GM19328 (cell line): ENCODE measurements at regions not wholly inside any gene's neighbourhood (a gene's known extent, or its start where the extent isn't known, plus 50 kb on each side); places are given as distances from the start of the nearest gene placed in this dataset.

ENCODE experiments used
- ATAC-seq: cut with Tn5 transposase; IDR thresholded peaks from one replicate; pipeline ENCODE4 v1.9.1; 2021; ENCODE audit warnings: mild to moderate bottlenecking, moderate library complexity; ENCODE audit not compliant: unreplicated experiment

GRCh38 chr6:56378507-56378906 is 131.1 kb upstream of the COL21A1 start:
- no peak for ATAC-seq

DNA sequence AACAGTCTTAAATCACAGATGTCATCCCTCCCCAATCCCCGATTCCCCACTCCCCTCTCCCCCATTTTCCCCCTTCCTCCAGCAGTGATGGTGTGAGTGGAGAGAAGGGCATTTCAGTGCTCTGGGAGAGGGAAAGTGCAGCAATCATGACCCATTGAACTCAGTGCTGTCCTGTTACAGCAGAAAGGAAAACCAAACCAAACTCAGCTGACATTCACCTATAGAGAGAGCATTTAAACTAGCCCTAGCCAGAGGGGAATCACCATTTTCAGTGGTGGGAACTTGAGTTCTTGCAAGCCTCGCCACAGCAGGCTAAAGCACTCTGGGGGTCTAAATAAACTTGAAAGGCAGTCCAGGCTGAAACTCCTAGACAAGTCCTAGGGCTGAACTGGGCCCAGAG is 129.9 kb upstream of the COL21A1 start:
- ATAC-seq = no peak

DNA sequence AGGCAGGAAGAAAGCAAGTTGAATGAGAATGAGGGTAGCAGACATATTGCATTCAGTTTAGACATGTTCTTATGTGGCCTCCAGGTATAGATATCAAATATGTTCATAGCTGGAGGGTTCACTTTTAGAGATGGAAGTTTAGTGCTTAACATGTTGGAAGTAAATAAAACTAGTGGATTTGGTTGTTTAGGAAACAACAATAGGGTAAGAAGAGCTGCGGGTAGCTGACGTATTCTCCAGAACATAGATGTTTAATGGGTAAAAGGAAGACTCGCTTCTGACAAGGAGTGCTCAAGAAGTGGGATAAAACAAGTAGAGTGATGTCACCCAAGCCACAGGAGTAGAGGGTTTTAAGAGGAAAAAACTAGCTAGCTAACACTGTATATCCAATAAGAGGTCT is 128.4 kb upstream of the COL21A1 start:
- no peak for ATAC-seq

- no peak for ATAC-seq
Measured at GRCh38 chr6:56374841-56375369, 127.5 kb upstream of the COL21A1 start.

DNA sequence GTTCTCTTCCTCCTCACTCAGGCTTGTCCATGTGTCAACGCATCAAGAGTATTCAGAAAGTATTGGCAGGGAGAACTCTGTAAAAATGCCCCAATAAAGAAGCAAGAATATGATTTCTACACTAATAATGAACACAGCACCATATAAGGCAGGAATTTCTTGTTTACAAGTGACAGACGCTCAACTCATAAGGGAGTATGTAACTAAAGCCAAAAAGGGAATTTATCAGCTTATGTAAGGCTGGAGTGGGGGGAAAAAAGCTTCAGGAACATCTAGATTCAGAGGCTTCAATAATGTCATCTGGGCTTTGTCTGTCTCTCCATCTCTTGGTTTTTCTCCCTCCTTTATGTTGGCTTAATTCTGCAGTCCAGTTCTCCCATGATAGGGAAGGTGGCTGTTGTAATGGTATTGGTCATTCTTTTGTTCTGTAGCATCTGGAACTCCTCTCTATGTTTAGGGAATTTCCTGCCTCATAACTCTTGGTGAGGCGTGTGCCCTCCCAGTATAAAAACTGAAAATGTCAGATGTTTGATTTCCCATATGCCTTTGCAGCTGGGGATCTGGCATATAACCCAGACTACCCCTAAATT is 125.1 kb upstream of the COL21A1 start:
- no peak for ATAC-seq

- ATAC-seq = peak; percentile 77
Measured at GRCh38 chr6:56370561-56371211, 123.3 kb upstream of the COL21A1 start.

GRCh38 chr6:56370127-56370540 is 122.8 kb upstream of the COL21A1 start:
- no peak for ATAC-seq

- ATAC-seq = no peak
Measured at GRCh38 chr6:56368491-56368890, 121.1 kb upstream of the COL21A1 start.

DNA sequence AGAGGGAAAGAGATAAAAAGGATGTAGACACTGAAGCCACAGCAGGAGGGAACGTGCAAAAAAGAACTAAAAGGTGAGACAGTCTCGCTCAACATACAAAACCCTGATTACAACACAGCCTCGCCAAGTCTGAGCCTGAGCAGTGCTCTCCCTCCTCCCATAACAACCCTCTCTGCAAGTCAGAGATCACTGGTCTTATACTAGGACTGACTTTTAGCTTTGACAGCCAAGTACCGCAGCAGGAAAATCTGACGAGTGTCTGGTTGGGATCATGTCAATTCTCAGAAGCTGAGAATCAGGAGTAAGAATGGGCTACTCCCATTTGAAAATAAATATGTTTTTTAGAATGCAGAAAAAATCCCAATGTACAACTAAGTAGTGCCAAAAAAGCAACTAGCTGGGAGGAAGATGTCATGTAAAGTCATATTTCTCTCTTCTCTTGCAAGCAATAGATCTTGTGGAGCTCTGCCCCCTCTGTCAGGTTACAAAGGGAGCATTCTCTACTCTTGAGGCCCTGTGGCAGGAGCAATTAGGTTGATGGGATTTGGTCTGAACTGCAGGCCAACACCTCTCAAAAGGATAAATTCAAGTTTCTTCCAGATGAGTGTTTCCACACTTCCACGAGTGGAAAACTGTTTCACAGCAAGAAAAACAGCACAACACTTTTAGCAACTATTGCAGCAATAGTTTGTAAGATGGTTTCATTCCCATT is 118.9 kb upstream of the COL21A1 start:
- ATAC-seq = no peak

- no peak for ATAC-seq
Measured at GRCh38 chr6:56364827-56365339, 117.5 kb upstream of the COL21A1 start.

DNA sequence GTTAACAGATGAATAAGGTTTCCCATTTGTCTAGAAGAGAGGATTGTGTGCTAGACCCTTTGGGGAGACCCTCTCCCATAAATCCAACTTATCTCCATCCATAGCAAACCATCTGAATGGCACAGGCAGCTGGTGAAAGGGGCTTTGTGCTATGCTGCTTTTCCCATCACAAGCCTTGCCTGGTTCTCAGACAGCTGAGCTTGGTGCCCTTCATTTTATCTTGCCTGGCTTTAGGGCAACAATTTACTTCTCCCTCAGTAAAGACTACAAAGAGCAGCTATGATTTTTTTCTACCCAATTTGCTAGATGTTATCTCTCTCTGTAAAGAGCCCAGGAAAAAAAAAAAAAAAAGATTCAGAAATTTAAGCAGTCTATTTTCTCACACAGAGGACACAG is 117.0 kb upstream of the COL21A1 start:
- no peak for ATAC-seq

- ATAC-seq = no peak
Measured at GRCh38 chr6:56363796-56364430, 116.5 kb upstream of the COL21A1 start.

DNA sequence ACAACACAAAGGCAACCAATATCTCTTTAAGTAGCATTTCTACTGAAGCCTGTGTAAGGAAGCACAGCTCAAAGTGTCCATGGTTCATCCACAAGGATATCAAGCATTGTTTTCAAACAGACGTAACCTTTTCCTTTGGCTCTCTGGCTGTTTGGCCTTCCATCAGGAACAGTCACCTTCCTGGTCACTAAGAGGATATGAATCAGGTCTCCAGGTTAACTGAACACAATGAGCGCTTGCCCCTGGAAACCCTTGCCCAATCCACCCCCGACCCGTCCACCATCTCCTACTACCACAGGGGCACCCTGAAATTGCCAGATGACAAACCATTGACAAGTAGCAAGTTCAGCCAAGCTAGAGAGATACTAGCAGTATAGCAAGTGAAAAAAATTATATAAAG is 114.4 kb upstream of the COL21A1 start:
- ATAC-seq = no peak

GRCh38 chr6:56359201-56359899 is 112.0 kb upstream of the COL21A1 start:
- no peak for ATAC-seq

DNA sequence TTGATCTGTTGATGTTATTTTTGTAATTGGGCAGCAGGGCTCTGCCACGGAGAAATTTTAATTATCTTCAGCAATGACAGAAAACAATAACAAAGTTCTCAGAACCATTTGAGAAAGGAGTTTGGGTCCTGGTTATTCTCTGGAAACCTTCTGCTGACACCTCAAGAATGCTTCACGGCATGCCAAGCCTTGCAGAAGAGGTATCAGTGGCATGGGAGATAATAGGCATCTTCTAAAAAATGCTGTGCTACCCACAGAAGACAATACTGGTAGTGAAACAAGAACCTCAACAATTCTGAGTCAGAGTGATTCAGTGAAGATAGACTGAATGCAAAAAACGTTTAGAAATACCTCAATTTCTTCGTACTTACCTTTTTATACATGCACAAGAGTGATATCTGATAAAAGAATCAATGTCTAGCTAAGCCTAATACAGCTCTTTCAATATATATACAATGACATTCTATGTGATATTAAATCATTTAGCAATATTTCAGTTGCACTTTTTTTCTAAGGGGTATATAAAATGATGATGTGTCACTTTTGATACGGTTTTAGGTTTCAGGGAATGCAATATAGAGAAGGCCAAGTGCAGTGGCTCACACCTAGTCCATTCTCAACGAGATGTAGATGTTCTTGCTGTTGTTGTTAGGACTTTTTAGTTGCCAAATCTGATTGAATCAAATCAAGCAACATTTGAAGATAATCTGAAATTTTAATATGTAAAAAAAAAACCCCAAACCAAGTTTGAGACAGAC is 110.4 kb upstream of the COL21A1 start:
- ATAC-seq = no peak

- ATAC-seq = no peak
Measured at GRCh38 chr6:56356426-56356825, 109.0 kb upstream of the COL21A1 start.

- no peak for ATAC-seq
Measured at GRCh38 chr6:56353860-56354259, 106.5 kb upstream of the COL21A1 start.

DNA sequence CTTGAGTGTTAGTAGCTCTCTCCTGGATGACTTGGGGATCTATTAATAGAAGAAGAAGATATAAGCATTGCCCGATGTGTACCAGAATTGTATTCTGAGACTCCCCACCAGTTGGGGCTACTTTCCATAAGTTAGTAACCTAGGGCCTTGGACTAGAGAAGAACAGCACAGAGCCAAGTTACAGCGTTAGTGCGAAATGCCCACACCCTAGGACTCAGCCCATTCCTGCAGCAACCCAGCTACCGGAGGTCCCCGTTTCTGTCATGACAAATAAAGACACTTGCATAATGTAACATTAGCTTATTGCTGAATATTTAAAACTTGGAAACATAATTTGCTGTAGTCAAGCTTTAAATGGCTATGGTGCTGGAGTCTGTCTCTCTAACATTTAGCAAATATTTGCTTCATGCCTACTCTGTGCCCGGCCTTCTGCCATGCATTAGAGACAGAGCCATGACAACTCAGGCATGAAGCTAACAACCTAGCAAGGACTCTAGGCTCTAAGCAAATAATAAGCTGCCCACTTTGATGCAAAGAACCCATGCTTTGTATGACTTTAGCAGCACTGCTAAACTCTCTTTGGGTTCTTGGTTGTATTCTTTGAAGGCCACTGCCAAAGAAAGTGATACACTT is 103.4 kb upstream of the COL21A1 start:
- no peak for ATAC-seq

DNA sequence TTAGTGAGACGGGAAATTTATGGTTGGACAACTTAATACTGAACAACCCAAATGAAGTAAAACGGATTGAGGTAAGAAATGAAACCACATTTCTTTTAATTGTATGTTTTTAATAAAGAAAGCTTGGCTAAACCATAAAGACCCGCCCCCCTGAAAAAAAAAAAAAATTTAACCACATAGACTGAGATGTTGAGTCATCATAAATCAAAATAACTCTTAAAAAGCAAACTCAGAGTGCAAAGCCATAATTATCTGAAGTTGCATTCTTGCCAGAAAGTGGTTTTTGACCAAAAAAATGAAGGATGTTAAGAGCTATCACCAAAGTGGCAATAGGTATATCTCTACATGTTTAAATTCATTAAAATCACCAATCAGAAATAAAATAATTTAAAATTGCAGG is 101.8 kb upstream of the COL21A1 start:
- no peak for ATAC-seq

- ATAC-seq = no peak
Measured at GRCh38 chr6:56348578-56348977, 101.2 kb upstream of the COL21A1 start.
